ENCODE measurements at regions not wholly inside any gene's neighbourhood (a gene's known extent, or its start where the extent isn't known, plus 50 kb on each side); places are given as distances from the start of the nearest gene placed in this dataset.

- DNase-seq (ENCODE audit: low read depth, low spot score), result no peak
- H3K27ac ChIP-seq, result no peak overlapping the region
Measured at GRCh38 chr10:3693022-3693697, 91.8 kb downstream of the KLF6 start.

DNA sequence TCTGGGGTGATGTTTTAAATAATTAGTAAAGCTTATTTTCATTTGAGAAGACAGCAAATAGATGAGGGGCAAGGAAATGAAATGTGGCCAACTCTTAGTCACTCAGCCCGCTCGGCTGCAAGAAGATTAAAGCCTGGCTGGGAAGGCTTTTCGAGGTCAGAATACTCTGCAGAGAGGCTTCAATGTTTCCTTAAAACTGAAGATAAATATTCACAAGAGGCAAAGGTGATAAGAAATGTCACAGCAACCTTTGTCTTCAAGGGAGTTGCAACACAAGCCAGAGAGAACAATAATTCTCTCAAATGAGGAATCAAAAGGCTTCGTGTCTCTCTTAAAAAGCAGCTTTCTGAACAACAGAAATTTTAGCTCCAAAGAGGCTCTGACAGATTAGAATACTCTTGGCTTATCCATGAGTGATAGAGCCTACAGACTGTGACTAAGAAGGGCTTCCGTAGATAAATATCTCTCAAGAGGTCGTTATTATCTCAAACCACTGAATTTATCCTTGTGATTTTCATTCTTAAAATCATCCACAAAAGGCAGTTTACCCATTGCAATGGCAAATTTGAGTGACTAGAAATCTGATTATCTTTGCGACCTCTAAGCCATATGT is 92.5 kb downstream of the KLF6 start:
- H3K27ac ChIP-seq, result no peak overlapping the region
- DNase-seq (ENCODE audit: low read depth, low spot score), result no peak

GRCh38 chr10:3691482-3691881 is 93.5 kb downstream of the KLF6 start:
- H3K27ac ChIP-seq, result no peak overlapping the region
- no peak for DNase-seq (ENCODE audit: low read depth, low spot score)

GRCh38 chr10:3689871-3690510 is 95.0 kb downstream of the KLF6 start:
- DNase-seq (ENCODE audit: low read depth, low spot score), result no peak
- peak overlapping the region; percentile 1 for H3K27ac ChIP-seq

DNA sequence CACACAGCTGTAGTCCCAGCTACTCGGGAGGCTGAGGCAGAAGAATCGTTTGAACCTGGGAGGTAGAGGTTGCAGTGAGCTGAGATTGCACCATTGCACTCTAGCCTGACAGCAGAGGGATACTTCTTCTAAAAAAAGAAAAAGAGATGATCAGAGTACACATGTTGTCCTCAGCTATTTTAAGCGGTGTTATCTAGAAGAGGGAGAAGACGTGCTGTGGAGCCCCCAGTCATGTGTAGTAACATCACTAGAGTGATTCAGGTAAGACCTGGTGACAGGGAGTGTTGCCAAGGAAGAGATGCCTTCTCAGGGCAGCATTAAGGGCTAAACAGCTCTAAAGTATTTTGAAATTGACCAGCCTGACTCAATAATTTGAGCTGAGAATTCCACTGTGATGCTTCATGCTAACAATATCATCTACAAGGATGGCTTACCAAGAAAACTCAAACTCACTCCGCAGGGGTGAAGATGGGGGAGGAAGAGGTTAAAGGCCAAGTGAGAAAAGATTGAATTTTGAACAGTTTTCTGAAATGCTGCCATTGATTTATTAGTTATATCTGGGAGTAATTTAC is 97.4 kb downstream of the KLF6 start:
- H3K27ac ChIP-seq, result no peak overlapping the region
- DNase-seq (ENCODE audit: low read depth, low spot score), result no peak

DNA sequence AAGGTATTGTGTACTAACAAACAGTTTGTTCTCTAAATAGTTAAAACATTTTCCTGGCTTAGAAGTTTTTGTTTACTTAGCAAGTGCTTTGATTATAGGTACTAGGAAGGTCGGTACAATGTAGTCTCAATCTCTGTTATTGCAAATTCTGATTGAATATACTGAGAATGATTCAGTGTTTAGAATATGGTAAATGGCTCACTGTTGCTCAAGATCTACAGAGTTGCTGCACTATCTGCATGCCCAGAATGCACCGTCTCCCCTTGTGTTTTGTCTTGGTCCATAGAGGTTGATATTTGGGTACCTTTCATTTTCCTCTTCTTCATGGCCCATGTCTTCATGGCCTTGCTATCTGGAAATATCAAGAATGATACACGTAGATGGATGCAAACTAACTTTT is 99.6 kb downstream of the KLF6 start:
- H3K27ac ChIP-seq, result no peak overlapping the region
- no peak for DNase-seq (ENCODE audit: low read depth, low spot score)

- H3K27ac ChIP-seq, result no peak overlapping the region
- no peak for DNase-seq (ENCODE audit: low read depth, low spot score)
Measured at GRCh38 chr10:3684891-3685290, 100.1 kb downstream of the KLF6 start.

DNA sequence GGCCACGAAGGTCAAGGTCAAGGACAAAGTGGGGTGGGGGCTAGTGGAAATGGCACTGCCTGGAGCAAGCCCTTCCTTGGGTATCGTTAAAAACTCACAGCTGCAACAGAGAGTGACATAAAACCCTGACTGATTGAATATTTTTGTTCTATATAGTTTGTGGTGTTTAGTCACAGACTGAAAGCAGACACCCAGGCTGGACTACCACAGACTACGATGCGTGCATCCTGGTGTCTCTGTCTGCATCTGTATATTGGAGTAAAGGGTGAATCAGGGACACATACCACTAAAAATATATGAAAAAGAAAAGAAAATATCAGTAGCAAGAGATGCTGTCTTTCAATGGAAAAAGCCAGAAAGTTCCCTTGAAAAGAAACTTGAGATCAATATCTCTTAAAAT is 101.4 kb downstream of the KLF6 start:
- no peak overlapping the region for H3K27ac ChIP-seq
- no peak for DNase-seq (ENCODE audit: low read depth, low spot score)

- no peak overlapping the region for H3K27ac ChIP-seq
- DNase-seq (ENCODE audit: low read depth, low spot score), result no peak
Measured at GRCh38 chr10:3682745-3683144, 102.3 kb downstream of the KLF6 start.

- no peak for DNase-seq (ENCODE audit: low read depth, low spot score)
- no peak overlapping the region for H3K27ac ChIP-seq
Measured at GRCh38 chr10:3681642-3682554, 103.1 kb downstream of the KLF6 start.

DNA sequence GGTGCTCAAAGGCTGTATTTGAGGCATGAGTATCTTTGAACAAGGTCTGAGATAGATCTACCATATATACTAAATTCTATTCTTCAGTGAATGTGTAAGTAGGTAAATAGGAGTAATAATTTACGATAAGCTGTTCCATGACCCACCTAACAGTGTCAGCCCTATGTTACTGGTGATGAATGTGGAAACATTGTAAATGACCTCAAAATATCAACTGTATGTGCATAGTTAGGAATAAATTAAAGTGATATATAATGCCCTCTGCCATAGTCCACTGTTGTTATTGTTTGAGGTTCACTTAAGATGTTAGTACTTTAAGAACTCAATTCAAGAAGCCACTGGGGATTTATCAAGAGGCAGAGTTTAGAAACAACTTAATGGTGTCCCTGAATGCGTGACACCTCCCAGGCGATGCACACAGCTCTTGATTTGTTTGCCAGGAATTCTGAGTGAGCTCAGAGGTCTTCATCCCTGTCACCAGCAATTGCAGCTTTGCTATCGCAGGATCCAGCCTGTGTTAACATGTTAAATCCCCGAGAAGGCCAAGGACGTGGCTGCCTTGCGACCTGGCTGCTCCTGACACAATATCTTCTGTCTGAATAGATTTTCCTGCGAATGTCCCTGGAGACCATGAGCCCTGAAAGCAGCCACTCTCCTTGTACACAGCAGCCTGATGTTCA is 104.9 kb downstream of the KLF6 start:
- DNase-seq (ENCODE audit: low read depth, low spot score), result no peak
- H3K27ac ChIP-seq, result no peak overlapping the region

GRCh38 chr10:3678629-3679227 is 106.3 kb downstream of the KLF6 start:
- DNase-seq (ENCODE audit: low read depth, low spot score), result no peak
- no peak overlapping the region for H3K27ac ChIP-seq

DNA sequence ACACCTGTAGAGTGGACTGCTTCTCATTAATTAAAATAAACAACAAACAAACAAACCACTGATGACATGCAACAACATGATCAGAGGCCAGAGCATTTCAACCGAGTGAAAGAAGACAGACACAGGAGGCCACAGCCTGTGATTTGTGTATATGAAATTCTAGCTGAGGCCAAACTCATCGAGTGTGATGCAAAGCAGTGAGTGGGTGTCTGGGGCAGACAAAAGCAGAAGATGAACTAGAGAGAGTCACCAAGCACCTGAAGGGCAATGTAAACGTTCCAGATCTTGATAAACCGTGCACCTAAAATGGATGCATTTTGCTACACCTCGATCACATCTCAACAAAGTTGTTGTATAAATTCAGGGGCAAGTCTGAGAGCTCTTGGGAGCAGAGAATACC is 108.4 kb downstream of the KLF6 start:
- DNase-seq (ENCODE audit: low read depth, low spot score), result no peak

DNA sequence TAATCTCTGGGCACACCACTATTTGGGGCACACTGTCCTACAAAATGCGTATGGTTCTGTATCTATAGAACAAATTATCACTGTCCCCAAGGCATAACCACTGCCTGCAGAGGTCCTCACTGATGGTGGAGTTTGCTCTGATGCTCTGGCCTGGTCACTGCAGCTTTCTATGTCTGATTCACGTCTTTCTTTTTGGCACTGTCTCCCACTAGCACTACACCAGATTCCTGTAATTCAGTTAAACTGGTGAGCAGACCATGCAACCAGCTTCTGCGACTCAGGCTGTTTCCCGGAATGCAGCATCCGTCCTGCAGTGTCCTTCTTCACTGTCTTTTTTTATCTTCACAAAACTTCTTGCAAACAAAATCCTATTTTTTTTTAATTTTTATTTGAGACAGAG is 112.8 kb downstream of the KLF6 start:
- DNase-seq (ENCODE audit: low read depth, low spot score), result no peak
- no peak overlapping the region for H3K27ac ChIP-seq

More for the DNA sequence above, 108.4 kb downstream of the KLF6 start:
- H3K27ac ChIP-seq, result no peak overlapping the region

DNA sequence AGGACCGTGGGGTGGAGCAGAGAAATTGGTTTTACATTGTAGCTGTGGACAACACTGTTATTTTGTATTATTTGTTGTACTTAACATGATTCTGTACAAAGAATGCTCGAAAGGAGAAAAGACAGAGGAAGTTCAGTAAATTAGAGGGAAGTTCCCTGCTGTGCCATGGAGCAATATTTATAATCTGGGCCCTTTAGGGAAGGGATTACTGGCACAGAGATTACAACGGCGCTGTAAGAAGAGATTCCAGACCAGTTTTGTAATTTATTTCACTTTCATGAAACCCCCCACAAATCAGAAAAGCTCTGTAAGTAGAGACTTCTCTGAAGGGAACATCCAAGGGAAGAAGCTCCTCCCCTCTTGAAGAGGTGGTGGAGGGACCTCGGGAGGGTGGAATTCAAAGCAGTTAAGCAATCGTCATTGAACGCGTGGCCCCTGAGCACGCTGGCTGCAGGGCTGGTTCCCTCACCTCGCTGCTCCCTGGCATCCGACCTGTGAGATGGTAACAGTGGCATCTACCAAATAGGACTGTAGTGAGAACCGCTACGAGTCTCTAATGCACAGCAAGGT is 113.5 kb downstream of the KLF6 start:
- no peak overlapping the region for H3K27ac ChIP-seq
- no peak for DNase-seq (ENCODE audit: low read depth, low spot score)

DNA sequence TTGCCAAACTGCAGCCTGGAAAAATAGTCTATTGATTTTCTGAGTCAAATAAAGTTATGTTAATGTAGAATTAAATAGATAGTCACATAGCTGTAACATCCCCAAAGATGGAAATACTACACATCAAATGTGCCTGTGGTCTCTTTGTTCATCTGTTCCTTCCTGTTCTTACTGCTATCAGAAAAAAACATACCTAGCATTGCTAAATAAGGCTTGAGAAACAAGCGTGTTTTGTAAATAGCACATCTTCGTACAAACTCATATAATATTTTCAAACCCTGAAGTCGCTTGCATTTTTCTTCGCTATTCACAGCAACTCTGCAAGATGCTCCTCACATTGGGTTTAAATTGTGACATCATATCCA is 116.1 kb downstream of the KLF6 start:
- H3K27ac ChIP-seq, result peak overlapping the region; percentile 79
- DNase-seq (ENCODE audit: low read depth, low spot score), result no peak

- peak; percentile 60 for DNase-seq (ENCODE audit: low read depth, low spot score)
- H3K27ac ChIP-seq, result peak overlapping the region; percentile 79
Measured at GRCh38 chr10:3668276-3668965, 116.6 kb downstream of the KLF6 start.

DNA sequence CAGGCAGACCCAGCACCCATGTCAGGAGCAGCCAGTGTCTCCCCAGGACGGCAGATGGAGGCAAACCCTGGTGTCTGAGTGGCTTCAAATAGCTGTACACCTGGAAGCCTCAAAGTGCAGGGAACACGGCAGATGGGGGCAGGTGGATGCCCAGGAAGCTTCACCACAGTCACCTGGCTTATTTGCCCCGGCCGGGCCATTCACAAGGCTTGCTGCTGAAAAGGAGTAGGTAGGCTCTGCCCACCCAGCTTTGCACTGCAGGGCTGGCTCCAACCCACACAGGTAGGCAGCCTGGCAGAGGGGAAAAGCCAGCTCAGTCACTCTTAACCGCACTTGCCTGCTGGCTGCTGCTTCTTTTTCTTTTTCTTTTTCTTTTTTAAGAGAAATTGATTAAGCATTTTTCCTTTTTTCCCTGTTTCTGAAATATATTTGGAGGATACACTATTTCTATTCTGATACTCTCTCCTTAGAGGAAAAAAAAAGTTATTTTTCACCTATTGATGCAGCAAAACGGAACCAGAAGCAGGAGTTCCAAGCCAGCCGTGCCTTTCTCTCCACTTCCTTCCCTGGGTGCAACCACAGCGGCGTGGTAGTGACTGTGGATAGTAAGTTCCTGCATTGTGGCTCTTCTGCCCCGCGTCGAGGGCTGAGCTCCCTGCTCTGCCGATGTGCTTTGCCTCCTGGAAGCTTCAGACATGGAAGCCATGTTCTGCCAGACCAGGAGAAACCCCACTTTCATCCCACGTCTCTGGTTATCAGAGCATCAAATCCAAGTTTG is 118.3 kb downstream of the KLF6 start:
- no peak overlapping the region for H3K27ac ChIP-seq
- no peak for DNase-seq (ENCODE audit: low read depth, low spot score)

Data from epithelial cell of prostate (primary cell).